CD8-positive, alpha-beta memory T cell (primary cell): ENCODE measurements at regions not wholly inside any gene's neighbourhood (a gene's known extent, or its start where the extent isn't known, plus 50 kb on each side); places are given as distances from the start of the nearest gene placed in this dataset.

Source experiments
- CTCF ChIA-PET: fragments of 350-600 bp; sonication (Branson Sonifier 250); formaldehyde crosslinking; loops from one replicate; lab custom pipeline; 2021; ENCODE audit warnings: antibody characterized with exemption; lab: Charles Lee
- POLR2A ChIA-PET: fragments of 350-600 bp; sonication (Branson Sonifier 250); formaldehyde crosslinking; loops from one replicate; lab custom pipeline; 2021; ENCODE audit warnings: antibody characterized with exemption; lab: Charles Lee
- DNase-seq, 5 donors: peaks; one replicate each; pipeline versions ENCODE4 v3.0.0 to v3.0.0-alpha.2; 2020 to 2022; ENCODE audit warnings: mixed read lengths in 1 of 5
- H3K27ac ChIP-seq: one replicate; pipeline ENCODE4 v1.7.0; 2013; ENCODE audit warnings: low read depth, mild to moderate bottlenecking, low read length, moderate library complexity
- H3K27me3 ChIP-seq: 2 replicates; pipeline ENCODE4 v1.7.0; 2013; ENCODE audit warnings: low read length, mild to moderate bottlenecking; ENCODE audit not compliant: insufficient read depth, poor library complexity, severe bottlenecking
- H3K36me3 ChIP-seq: 2 replicates; pipeline ENCODE4 v1.7.0; 2013; ENCODE audit warnings: mild to moderate bottlenecking, low read length, moderate library complexity; ENCODE audit not compliant: insufficient read depth
- H3K4me1 ChIP-seq: 2 replicates; pipeline ENCODE4 v1.7.0; 2013; ENCODE audit warnings: mild to moderate bottlenecking, low read length, moderate library complexity; ENCODE audit not compliant: insufficient read depth
- H3K4me3 ChIP-seq: 2 replicates; pipeline ENCODE4 v1.7.0; 2013; ENCODE audit warnings: mild to moderate bottlenecking, low read length
- H3K9me3 ChIP-seq: 2 replicates; pipeline ENCODE4 v1.7.0; 2013; ENCODE audit warnings: mild to moderate bottlenecking, low read length
- H3K27ac Mint-ChIP-seq, 8 donors: one replicate each; pipeline ENCODE4 v1.8.0; 2020 to 2021; ENCODE audit warnings: mixed read lengths in 8 of 8, mild to moderate bottlenecking in 6 of 8, inconsistent platforms in 3 of 8, moderate library complexity in 3 of 8
- H3K27me3 Mint-ChIP-seq, 2 donors: one replicate each; pipeline ENCODE4 v1.8.0; 2020 to 2021; ENCODE audit warnings: mixed read lengths in 2 of 2, mild to moderate bottlenecking in 1 of 2, moderate library complexity in 1 of 2
- H3K36me3 Mint-ChIP-seq, 3 donors: one replicate each; pipeline ENCODE4 v1.8.0; 2020 to 2021; ENCODE audit warnings: mixed read lengths in 3 of 3, inconsistent platforms in 1 of 3, mild to moderate bottlenecking in 1 of 3
- H3K4me1 Mint-ChIP-seq, 3 donors: one replicate each; pipeline ENCODE4 v1.8.0; 2020 to 2021; ENCODE audit warnings: mixed read lengths in 3 of 3, inconsistent platforms in 1 of 3, mild to moderate bottlenecking in 1 of 3
- H3K4me3 Mint-ChIP-seq, 7 donors: one replicate each; pipeline ENCODE4 v1.8.0; 2020 to 2021; ENCODE audit warnings: mixed read lengths in 7 of 7, mild to moderate bottlenecking in 6 of 7, moderate library complexity in 4 of 7, inconsistent platforms in 2 of 7
- H3K9me3 Mint-ChIP-seq, 5 donors: one replicate each; pipeline ENCODE4 v1.8.0; 2020 to 2022; ENCODE audit warnings: mixed read lengths in 5 of 5, mild to moderate bottlenecking in 3 of 5, moderate library complexity in 2 of 5, inconsistent platforms in 1 of 5

DNA sequence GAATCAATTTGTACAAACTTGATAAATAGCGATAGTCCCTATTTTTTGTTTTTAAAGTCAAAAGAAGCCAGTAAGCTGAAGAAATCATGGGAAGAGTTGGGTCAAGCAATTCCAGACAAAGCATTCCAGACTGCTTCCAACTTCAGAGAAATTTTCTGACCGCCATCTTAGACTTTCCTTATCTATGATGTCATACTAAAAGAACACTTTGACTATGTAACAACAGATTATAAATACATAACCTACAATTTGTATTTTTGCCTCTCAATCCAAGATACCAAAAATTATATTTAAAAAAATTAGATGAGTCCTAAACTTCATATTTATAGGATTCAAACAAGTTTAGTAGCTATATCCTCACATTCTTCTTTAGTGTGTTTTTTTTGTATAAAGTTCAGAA is 286.2 kb upstream of the KCNH8 start:
- H3K4me1 ChIP-seq: no peaks in the 10 kb centered on the region
- no peak overlapping the region for H3K4me3 Mint-ChIP-seq
- H3K27me3 Mint-ChIP-seq: peaks cover 6 to 19% of the 10 kb centered on the region in 2 donors
- ChIA-PET POLR2A (no interaction called here), CTCF (no interaction called here)
- H3K36me3 Mint-ChIP-seq: peaks cover 0 to 2% (median 0%) of the 10 kb centered on the region in 3 donors
- no peak overlapping the region for H3K27ac Mint-ChIP-seq
- H3K27ac ChIP-seq: no peak overlapping the region
- H3K27me3 ChIP-seq: no peaks in the 10 kb centered on the region
- no peaks in the 10 kb centered on the region for H3K9me3 Mint-ChIP-seq
- no peak for DNase-seq
- no peaks in the 10 kb centered on the region for H3K36me3 ChIP-seq
- peaks cover 0 to 7% (median 0%) of the 10 kb centered on the region in 3 donors for H3K4me1 Mint-ChIP-seq
- no peaks in the 10 kb centered on the region for H3K9me3 ChIP-seq
- H3K4me3 ChIP-seq: no peak overlapping the region

DNA sequence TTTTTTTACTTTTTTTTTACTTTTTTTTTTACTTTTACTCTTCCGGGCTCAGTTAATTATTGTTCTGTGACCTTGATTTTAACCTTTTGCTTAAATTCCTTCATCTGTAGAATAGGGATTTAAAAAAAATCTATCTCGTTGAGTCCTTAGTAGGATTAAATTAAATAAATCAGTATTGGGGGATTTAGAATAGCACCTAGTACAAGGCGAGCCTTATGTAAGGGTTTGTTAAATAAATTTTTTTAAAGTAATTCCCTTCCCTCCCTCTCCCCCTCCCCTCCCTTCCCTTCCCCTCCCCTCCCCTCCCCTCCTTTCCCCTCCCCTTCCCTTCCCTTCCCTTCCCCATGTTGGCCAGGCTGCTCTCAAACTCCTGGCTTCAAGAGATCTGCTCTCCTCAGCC is 287.2 kb upstream of the KCNH8 start:
- ChIA-PET POLR2A (no interaction called here), CTCF (no interaction called here)
- Mint-ChIP-seq H3K4me1 (peaks cover 0 to 7% (median 0%) of the 10 kb centered on the region in 3 donors), H3K36me3 (peaks cover 0 to 2% (median 0%) of the 10 kb centered on the region in 3 donors), H3K9me3 (no peaks in the 10 kb centered on the region), H3K4me3 (no peak overlapping the region), H3K27me3 (peaks cover 6 to 21% of the 10 kb centered on the region in 2 donors), H3K27ac (no peak overlapping the region)
- Histone ChIP-seq H3K27ac (no peak overlapping the region), H3K9me3 (no peaks in the 10 kb centered on the region), H3K4me1 (no peaks in the 10 kb centered on the region), H3K36me3 (no peaks in the 10 kb centered on the region), H3K27me3 (no peaks in the 10 kb centered on the region), H3K4me3 (no peak overlapping the region)
- DNase-seq: no peak

DNA sequence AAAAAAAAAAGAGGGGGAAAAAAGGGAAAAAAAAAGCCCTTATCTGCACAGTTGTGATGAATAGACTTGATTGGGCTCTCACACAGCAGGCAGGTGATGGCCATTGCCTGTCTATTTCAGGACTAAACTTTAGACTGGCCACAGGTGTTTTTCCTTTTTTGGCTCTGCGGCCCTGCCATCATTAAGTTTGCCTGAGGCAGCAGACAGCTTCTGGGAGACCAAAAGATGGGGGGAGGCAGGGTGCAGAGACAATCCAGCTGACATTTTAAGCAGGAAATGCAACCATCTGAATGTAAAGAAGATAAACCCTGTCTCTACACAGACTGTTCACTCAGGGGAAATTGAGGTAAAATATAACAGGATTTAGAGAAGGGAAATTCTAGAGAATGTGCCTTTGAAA is 295.0 kb upstream of the KCNH8 start:
- ChIA-PET CTCF (no interaction called here), POLR2A (no interaction called here)
- H3K9me3 ChIP-seq: no peaks in the 10 kb centered on the region
- H3K27ac ChIP-seq: no peak overlapping the region
- peaks cover 7 to 21% of the 10 kb centered on the region in 2 donors for H3K27me3 Mint-ChIP-seq
- H3K27ac Mint-ChIP-seq: no peak overlapping the region
- no peak overlapping the region for H3K4me3 ChIP-seq
- H3K4me1 Mint-ChIP-seq: no peaks in the 10 kb centered on the region
- no peak for DNase-seq
- H3K4me1 ChIP-seq: no peaks in the 10 kb centered on the region
- no peaks in the 10 kb centered on the region for H3K9me3 Mint-ChIP-seq
- H3K4me3 Mint-ChIP-seq: no peak overlapping the region
- no peaks in the 10 kb centered on the region for H3K36me3 ChIP-seq
- no peaks in the 10 kb centered on the region for H3K27me3 ChIP-seq
- H3K36me3 Mint-ChIP-seq: no peaks in the 10 kb centered on the region

DNA sequence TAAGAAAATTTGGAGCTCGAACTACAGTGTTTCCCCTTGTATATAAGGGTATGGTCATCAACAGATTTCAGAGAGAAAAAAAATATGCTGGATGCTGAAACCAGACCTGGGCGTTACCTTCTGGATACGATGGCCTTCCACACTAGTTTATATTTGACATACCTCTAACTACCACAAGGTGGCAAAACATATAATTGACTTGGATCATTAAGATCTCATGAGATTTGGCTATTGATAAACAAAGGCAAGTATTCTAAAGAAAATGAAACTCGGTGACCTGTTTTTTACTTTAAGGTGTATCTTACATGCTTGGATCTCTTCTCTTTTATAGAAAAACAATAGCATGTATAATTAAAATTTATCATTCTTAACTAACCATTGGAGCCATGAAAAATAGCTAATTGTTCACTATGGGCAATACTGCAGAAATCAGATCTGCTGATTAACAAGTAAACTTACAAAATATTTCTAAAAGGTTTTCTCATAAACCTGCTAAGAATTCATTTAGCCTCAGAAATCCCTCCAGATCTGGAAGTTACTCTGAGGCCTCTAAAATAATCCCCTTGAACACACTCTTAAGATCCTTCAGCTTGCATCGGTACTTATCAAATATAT is 300.6 kb upstream of the KCNH8 start:
- no peaks in the 10 kb centered on the region for H3K36me3 ChIP-seq
- H3K9me3 Mint-ChIP-seq: no peaks in the 10 kb centered on the region
- CTCF ChIA-PET: interaction anchor here (0.8 kb wide), 1 partner anchor 10 kb away, joined by 3 read pairs; no protein-coding TSS in a partner anchor
- peaks cover 5 to 16% of the 10 kb centered on the region in 2 donors for H3K27me3 Mint-ChIP-seq
- no peak for DNase-seq
- no peak overlapping the region for H3K4me3 Mint-ChIP-seq
- no peaks in the 10 kb centered on the region for H3K4me1 ChIP-seq
- peaks cover 6 to 7% (median 6%) of the 10 kb centered on the region in 3 donors for H3K4me1 Mint-ChIP-seq
- H3K27ac ChIP-seq: no peak overlapping the region
- no peaks in the 10 kb centered on the region for H3K9me3 ChIP-seq
- no peak overlapping the region for H3K27ac Mint-ChIP-seq
- POLR2A ChIA-PET: no interaction called here
- H3K4me3 ChIP-seq: no peak overlapping the region
- no peaks in the 10 kb centered on the region for H3K27me3 ChIP-seq
- H3K36me3 Mint-ChIP-seq: no peaks in the 10 kb centered on the region

DNA sequence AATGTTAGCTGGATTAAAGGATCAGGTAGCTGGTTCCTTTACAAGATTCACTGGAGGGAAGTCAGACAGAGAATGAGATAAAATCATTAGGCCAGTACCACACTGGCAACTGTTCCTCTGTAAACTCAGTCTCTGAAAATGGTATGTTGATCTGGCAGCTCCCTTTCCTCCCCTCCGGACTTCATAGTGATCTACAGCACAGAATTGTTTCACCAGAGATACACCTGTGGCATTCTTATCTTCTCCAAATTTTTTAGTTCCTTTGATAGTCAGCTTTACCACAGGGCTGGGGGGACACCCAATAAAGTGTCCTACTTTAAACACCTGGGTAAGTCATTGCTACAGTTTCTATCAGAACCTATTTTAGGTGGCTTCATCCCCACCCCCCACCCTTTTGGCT is 304.3 kb upstream of the KCNH8 start:
- DNase-seq: no peak
- H3K4me3 Mint-ChIP-seq: no peak overlapping the region
- H3K36me3 Mint-ChIP-seq: no peaks in the 10 kb centered on the region
- Histone ChIP-seq H3K27me3 (no peaks in the 10 kb centered on the region), H3K4me3 (no peak overlapping the region), H3K36me3 (no peaks in the 10 kb centered on the region), H3K9me3 (no peaks in the 10 kb centered on the region), H3K4me1 (no peaks in the 10 kb centered on the region), H3K27ac (no peak overlapping the region)
- CTCF ChIA-PET: interaction anchor here (1.4 kb wide), 1 partner anchor 10 kb away, joined by 3 read pairs; no protein-coding TSS in a partner anchor
- H3K9me3 Mint-ChIP-seq: no peaks in the 10 kb centered on the region
- POLR2A ChIA-PET: no interaction called here
- H3K4me1 Mint-ChIP-seq: peaks cover 6 to 7% (median 6%) of the 10 kb centered on the region in 3 donors
- H3K27me3 Mint-ChIP-seq: peaks cover 0 to 5% of the 10 kb centered on the region in 2 donors
- H3K27ac Mint-ChIP-seq: no peak overlapping the region

DNA sequence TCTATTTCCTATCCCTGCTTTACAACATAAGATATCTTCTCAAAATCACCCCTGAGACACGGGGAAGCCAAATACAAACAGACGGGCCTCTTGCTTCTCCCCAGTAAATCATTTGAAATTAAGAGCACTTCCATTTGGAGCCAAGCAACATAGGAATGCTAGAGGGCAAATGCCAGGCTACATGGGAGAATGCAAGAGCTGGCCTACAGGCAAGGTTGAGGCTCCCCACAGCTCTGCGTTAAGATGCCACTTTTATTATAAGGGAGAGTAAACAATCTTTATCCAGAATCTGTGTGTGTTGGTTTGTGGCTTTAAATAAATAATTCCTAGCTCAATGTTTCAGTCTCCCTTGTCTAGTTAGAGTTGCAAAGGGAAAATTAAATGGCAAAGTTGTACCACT is 305.1 kb upstream of the KCNH8 start:
- Mint-ChIP-seq H3K27ac (no peak overlapping the region), H3K36me3 (no peaks in the 10 kb centered on the region), H3K27me3 (peaks cover 0 to 5% of the 10 kb centered on the region in 2 donors), H3K4me1 (peaks cover 6 to 7% (median 6%) of the 10 kb centered on the region in 3 donors), H3K4me3 (no peak overlapping the region), H3K9me3 (no peaks in the 10 kb centered on the region)
- H3K9me3 ChIP-seq: no peaks in the 10 kb centered on the region
- H3K27me3 ChIP-seq: no peaks in the 10 kb centered on the region
- no peak overlapping the region for H3K4me3 ChIP-seq
- H3K4me1 ChIP-seq: no peaks in the 10 kb centered on the region
- DNase-seq: no peak
- ChIA-PET POLR2A (no interaction called here), CTCF (interaction anchor here (1.3 to 1.4 kb wide), 2 partner anchors 9 to 11 kb away, joined by 3 read pairs; no protein-coding TSS in a partner anchor)
- H3K36me3 ChIP-seq: no peaks in the 10 kb centered on the region
- H3K27ac ChIP-seq: no peak overlapping the region

DNA sequence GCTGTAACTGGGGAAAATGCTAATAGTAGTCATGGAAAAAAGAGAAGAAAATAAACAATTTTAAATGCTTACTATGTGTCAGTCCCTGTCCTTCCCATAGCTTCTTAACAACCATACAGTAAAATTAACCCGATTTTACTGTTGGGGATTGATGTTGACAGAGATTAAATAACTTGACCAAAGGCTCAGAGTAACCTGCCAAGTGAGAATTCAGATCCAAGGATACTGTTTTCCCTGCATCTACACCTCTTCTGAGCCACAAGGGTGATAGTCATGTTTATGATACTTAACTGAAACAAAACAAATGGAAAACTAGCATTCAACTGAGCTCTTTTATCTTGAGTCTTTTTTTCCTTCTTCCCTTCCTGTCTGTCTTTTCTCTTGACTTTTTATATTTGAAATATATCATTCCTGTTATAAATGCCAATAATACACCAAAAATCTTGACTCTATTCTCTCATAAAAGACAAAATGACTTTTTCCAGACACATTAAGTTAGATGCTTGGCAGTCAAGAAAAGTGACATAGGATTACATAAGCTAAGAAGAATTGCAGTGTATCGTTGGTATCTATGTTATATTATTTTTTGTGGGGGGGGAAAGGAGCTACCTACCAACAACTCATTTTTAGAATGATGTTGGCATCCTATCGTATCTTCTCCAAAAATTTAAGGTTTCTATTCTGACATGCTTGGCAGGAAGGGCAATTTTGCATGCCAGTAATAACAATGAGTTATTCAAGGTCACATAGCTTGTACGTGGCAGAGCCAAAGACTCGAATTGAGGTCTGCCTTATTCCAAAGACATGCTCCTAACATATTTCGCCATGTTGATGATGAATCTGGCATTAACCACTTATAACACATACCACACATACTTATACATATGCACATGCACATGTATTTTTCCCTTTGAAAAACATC is 306.6 kb upstream of the KCNH8 start:
- Mint-ChIP-seq H3K4me1 (peaks cover 6 to 7% (median 6%) of the 10 kb centered on the region in 3 donors), H3K27me3 (peaks cover 0 to 5% of the 10 kb centered on the region in 2 donors), H3K36me3 (no peaks in the 10 kb centered on the region), H3K27ac (no peak overlapping the region), H3K9me3 (no peaks in the 10 kb centered on the region), H3K4me3 (no peak overlapping the region)
- no peaks in the 10 kb centered on the region for H3K4me1 ChIP-seq
- no peaks in the 10 kb centered on the region for H3K36me3 ChIP-seq
- no peak for DNase-seq
- H3K27ac ChIP-seq: no peak overlapping the region
- POLR2A ChIA-PET: no interaction called here
- H3K9me3 ChIP-seq: no peaks in the 10 kb centered on the region
- H3K27me3 ChIP-seq: no peaks in the 10 kb centered on the region
- H3K4me3 ChIP-seq: no peak overlapping the region
- CTCF ChIA-PET: interaction anchor here (1.3 kb wide), 1 partner anchor 9 kb away, joined by 3 read pairs; no protein-coding TSS in a partner anchor

DNA sequence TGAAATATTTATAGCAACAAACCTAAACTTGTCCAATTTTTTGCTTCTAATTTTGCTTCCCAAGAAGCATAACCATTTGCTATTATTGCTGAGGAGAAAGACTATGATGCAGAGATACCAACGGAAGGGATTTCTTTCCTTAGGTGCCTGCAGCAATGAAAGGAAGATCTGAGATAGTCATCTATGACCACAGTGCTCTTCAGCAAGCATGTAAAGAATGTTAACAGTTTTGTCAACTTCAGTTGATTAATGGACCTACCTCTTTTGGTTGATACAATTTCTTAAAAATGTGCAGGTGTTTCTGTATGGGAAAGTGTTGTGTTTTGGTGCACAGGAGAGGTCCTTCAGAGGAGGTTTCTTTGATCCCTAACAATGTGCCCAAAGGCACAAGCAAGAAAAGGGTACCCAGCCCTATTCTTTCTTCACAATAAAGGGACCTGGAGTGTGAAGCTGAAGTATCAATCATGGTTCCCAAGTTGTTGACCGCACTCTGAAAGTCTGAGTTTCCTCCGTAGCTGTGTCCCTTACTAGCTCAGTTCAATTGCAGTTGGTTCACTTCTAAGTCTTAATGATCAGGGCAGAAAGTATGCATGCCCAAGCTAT is 307.7 kb upstream of the KCNH8 start:
- Histone ChIP-seq H3K4me3 (no peak overlapping the region), H3K9me3 (no peaks in the 10 kb centered on the region), H3K27me3 (no peaks in the 10 kb centered on the region), H3K36me3 (no peaks in the 10 kb centered on the region), H3K4me1 (no peaks in the 10 kb centered on the region), H3K27ac (no peak overlapping the region)
- Mint-ChIP-seq H3K27ac (no peak overlapping the region), H3K27me3 (peaks cover 0 to 1% of the 10 kb centered on the region in 2 donors), H3K36me3 (no peaks in the 10 kb centered on the region), H3K4me3 (no peak overlapping the region), H3K4me1 (peaks cover 6 to 7% (median 6%) of the 10 kb centered on the region in 3 donors), H3K9me3 (no peaks in the 10 kb centered on the region)
- ChIA-PET CTCF (no interaction called here), POLR2A (no interaction called here)
- no peak for DNase-seq
